ENCODE measurements at regions not wholly inside any gene's neighbourhood (a gene's known extent, or its start where the extent isn't known, plus 50 kb on each side); places are given as distances from the start of the nearest gene placed in this dataset.
"Not testable (repeated sequence)": the region's sequence is repeated elsewhere in the genome, so short reads cannot be mapped to it uniquely, and the experiment has no call there.

DNA sequence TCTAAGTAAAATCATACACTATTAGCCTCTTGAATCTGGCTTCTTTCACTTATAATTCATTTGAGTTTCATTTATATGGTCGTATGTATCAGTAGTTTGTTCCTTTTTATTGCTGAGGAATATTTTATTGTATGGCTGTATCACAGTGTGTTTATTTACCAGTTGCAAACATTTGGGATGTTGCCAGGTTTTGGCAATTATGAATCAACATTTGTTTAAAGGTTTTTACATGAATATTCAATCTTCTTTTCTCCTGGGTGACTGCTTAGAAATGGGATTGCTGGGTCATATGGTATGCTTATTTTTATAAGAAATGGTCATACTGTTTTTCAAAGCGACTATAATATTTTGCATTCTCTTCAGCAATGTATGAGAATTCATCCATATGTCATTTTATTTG, 107.9 kb downstream of the PMAIP1 start:
- DNase-seq, result no peak

DNA sequence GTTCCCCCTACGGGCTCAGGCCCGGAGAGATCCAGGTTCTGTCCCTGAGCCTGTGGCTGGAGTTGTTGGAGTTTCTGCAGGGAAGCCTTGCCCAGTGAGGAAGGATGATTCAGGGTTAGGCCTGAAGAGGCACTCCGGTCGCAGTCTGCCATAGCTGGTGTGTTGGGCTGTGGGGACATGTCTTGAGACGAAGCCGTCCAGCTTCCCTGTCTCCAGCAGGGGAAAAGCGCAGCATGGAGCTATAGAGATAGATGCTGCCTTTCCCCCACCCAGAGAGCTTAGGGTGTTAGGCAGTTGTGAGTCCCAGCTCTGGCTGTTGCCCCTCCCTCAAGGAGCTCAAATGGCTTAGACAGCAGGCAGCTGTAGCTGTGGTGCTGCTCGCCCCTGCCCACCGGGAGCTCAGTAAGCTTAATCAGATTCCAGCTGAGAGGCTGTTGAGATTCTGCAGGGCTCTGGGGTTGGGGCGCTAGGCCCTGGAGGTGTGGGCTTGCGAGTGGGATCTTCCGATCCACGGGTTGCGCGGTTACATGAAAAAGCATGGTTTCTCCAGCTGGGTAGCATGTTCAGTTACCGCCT, 103.9 kb downstream of the PMAIP1 start:
- DNase-seq, result no peak

DNA sequence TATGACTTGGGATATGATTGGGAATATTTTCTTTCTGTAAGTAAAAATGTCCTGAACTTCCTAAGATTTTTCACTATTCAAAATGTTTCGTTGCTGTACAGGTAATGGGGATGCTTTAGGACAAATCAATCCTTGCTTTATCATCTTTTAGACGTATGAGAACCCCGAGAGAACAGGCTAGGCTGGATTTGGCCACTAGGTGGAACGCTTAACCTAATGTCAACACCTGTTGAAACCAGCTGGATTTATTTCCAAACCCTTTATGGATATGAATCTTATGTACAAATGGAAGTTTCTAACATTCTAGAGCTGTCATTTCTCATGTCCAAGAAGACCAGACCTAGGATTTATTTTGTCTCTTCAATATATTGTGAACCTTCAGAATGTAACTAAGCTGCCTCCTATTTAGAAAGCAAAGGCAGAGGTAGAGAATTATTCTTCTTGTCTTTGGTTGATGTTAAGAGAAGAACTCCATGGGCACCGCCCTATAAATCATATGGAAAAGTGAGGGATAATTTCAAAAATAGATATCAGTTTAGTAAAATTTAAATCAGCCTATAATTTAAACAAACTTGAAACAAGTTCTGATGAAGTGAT, 96.7 kb downstream of the PMAIP1 start:
- no peak for DNase-seq

DNA sequence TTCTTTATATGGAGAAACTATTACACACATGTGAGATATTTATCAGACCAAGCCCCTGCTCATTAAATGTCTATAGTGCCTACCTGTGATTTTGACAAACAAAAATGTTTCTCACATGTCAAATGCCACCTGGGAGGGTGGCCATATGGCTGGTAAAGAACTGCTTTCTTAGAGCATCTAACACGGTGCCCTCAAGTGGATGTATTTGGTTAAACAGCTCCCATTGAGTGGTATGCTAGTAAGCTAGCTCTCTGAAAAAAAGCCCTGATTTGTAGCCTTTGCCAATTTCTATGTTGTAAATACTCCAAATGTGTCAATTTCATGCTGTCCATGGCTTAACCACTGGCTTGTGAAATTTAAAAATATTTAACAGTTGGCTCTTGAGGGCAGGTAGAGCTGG, 94.6 kb downstream of the PMAIP1 start:
- no peak for DNase-seq

DNA sequence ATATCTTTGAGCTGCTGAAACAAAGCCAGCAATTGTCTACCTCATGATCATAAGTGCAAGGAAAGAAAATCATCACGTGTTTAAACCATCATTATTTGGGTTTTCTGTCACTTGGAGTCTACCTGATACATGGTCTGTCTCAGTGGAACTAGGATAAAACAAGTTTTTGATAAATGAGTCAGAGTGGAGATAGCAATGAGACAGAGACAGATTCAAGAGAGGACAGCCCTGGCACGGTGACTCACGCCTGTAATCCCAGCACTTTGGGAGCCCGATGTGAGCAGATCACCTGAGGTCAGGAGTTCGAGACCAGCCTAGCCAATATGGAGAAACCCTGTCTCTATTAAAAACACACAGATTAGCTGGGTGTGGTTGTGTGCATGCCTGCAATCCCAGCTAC, 93.8 kb downstream of the PMAIP1 start:
- no peak for DNase-seq

DNA sequence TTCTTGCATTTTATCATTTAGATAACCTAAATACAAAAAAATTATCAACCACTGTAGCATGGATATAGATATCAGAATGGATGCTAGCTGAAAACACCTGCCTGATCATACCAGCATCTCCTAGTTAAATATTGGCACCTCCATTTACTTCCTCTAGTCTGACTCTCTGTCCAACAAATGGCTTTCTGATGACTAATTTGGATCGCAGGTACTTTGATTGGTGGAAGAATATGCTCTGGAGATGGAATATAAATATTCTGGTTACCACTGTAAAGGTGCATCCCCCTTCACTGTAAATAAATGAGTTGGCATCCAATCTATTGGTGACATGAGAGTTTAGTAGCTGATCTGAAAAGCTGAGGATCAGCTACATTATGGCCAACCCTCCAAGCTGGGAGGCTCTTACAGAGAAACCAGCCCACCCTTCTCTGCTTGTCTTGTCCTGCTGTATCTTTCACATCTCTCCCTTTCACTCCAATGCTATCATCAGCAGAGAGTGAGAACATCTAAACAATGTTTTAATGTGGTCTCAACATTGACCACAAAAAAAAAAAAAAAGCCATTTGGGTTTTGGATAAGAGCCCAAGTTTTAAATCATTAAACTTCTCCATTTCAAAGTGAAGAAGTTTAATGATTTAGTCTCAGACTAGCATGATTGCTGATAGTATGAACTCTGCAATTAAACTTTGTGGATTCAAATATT, 90.5 kb downstream of the PMAIP1 start:
- no peak for DNase-seq

DNA sequence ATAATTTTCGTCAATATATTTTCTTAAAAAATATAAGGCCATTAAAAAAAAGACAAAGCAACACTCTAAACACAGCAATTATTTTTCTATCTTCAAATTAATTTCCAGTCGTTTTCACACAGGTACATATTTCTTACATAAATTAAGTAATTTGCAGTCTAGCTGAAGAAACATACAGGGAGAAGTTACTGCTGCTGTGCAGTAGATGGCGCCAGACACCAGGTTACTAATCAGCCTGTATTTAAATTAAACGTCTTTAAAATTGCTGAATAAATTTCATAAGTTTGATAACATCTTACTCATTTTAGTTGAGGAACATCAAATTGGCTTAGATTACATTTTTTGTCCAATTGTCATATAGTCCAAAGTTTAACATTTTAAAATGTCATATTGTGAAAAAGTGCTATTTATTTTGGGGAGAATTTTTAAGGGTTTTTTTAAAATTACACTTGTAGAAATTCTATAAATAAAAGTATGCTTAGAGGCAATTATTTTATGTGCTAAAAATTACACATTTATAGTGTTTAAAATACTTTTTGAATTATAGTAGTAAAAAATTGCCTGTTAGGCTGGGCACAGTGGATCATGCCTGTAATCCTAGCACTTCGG, 88.4 kb downstream of the PMAIP1 start:
- peak; percentile 49 for DNase-seq

DNA sequence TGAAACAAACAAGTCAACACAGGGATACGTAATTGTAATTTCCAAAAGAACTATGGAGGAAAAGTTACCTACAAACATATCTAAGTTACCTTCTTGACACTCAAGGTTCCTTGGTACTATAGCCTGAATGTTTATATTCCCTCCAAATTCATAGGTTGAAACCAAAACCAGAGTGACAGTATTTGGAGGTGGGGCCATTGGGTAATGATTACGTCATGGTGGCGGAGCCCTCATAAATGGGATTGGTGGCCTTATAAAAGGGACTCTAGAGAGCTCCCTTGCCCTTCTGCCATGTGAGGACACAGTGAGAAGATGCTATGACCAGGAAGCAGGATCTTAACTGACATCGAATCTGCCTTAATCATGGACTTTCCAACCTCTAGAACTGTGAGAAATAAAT, 87.3 kb downstream of the PMAIP1 start:
- DNase-seq, result no peak

DNA sequence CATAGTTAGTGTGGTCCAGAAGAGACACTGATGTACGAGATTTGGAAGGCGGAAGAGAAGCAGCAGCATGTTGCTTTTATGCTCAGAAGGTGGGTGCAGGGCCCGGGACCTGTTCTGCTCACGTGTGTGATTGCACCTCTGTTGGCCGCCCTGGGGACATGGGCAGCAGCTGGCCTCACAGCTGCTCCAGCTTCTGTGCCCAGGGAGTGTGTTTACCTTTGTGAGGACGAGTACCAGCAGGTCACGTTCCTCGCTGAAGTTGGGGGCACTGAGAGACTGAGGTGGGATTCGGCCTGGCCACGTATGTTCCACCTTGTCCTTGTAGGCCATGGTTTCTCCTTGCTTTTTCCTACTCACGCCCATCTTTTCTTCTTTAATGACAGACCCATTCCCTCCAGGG, 86.3 kb downstream of the PMAIP1 start:
- no peak for DNase-seq

DNA sequence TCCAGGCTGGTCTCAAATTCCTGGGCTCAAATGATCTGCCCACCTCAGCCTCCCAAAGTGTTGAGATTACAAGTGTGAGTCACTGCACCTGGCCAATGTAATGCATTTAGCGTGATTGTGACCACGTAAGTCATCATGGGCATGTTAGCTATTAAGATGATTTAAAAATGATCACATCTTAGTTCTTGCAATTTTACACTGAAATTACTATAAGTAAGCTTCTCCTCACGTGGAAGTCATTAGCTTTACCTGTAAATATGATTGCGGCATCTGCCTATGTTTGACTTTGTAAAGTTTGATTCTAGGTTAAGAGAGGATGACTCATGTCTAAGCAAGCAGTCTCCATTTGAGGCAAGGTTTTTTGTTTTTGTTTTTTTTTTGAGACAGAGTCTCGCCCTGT, 85.5 kb downstream of the PMAIP1 start:
- no peak for DNase-seq

DNA sequence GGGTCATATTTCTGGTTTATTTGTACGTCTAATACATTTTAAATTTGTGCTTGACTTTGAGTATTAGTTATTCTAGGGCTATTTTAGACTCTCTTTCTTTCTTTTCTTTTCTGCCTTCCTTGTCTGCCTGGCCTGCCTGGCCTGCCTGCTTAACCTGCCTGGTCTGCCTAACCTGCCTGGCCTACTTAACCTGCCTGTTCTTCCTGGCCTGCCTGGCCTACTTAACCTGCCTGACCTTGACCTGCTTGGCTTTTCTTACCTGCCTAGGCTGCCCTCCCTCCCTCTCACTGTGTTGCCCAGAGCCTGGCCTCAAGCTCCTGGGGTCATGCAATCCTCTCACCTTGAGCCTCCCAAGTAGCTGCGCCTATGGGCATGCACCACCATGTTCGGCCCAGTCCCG, 83.7 kb downstream of the PMAIP1 start:
- DNase-seq, result no peak

DNA sequence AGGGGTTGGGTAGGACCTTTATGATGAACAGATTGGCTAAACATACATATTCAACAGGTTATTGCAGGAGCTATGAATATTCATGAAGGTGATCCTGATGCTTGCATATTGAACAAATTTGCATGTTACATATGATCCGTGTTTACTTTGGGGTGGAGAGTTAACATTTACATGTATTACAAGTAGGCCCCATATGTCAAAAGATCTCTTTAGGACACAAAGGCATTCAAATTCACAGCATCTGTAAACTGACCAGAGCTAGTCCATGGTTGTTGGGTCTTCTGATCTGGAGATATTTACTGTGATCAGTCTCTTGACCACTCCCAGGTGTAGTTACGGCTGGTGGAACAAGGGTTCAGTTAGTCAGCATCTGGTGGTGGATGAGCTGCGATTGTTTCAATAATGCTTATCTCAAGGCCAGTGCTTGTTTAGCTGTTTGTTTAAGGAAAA, 80.4 kb downstream of the PMAIP1 start:
- DNase-seq, result no peak

DNA sequence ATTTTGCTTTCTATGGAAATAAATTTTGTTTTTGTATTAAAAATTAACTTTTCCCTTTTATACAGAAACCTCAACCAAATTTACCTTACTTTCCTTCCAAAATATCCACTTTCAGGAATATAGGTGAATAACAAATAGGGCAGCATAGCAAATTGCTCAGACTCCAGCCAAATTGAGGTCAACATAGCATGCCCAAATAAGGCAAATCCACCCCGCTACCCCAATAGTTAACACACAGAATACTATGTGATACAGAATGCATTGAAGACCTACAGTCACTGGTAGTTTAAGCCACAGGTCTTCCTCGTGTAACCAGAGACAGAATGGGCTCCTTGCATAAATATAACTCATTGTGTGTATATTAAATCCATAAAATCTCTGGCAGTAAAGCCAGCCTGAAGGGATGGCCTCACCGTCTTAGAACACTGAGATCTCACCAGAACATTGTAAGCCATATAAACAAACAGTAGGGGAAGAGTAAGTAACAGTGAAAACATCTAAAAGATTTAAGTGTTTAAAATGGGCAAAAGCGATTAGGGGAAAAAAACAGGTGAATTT, 72.2 kb downstream of the PMAIP1 start:
- DNase-seq, result no peak

DNA sequence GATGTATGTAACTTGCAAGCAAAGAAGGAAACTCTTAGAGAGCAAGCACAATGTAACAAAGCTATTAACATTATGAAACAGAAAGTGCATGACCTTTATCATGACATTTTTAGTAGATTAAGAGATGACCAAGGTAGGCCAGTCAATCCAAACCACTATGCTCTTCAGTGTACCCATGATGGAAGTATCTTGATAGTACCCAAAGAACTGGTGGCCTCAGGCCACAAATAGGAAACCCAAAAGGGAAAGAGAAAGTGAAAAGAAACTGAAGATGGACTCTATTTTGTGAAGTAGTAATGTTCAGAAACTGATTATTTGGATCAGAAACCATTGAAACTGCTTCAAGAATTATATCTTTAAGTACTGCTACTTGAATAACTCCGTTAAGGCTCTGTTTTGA, 71.3 kb downstream of the PMAIP1 start:
- DNase-seq, result not testable (repeated sequence)

DNA sequence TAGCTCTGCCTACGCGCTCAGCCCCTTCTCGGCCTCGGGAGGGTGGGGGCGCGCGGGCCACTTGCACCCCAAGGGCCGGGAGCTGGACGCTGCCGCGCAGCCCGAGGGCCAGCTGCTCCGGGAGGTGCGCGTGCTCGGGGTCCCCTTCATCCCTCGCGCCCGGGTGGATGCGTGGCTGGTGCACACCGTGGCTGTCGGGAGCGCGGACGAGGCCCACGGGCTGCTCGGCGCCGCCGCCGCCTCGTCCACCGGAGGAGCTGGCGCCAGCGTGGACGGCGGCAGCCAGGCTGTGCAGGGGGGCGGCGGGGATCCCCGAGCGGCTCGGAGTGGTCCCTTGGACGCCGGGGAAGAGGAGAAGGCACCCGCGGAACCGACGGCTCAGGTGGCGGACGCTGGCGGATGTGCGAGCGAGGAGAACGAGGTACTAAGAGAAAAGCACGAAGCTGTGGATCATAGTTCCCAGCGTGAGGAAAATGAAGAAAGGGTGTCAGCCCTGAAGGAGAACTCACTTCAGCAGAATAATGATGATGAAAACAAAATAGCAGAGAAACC, 69.8 kb downstream of the PMAIP1 start:
- DNase-seq, result not testable (repeated sequence)

DNA sequence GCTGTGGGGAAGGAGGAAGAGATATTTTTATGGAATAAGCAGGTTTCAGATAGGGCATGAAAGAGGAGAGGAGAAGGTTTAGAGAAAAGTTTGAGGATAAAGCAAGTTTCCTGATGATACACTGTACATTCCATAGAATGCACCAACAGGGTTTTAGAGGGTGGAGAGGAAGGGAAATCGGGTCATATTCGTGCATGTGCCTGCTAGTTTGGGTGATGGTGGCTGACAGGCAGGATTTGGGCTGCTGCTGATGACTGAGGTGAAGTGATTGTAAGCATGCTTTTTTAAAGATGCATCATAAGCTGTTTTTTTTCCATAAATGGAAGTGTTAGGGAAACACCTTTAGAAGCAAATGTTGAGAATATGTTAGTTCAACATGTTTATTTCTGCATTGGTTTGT, 68.8 kb downstream of the PMAIP1 start:
- DNase-seq, result no peak

DNA sequence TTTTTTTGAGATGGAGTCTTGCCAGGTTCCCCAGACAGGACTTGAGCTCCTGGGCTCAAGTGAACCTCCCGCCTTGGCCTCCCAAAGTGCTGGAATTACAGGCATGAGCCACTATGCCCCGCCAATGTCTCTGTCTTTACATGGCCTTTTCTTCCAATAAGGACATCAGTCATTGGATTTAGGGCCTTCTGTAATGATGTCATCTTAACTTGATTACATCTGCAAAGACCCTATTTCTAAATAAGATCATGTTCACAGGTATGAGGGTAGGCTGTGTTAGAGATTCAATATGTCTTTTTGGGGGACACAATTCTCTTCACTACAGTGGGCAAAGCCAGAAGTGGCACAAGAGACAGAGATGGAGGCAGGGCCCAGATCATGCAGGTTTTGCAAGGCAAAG, 68.1 kb downstream of the PMAIP1 start:
- DNase-seq, result no peak

DNA sequence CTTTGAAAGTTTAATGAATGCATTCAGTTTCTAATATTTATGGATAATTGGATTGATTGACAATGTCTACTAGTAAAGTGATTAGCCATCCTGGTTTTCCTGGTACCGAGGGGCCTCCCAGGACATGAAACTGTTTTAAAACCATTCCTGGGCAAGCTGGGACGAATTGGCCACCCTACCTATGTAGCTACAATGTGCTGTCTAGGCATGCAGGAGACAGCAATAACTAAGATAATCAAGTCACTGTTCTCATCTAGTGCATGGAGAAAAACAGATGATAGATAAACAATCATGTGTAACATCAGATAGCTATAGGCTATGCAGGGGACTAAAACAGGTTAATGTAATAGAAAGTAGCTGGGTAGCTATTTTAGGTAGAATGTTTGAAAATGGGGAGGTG, 67.1 kb downstream of the PMAIP1 start:
- no peak for DNase-seq

DNA sequence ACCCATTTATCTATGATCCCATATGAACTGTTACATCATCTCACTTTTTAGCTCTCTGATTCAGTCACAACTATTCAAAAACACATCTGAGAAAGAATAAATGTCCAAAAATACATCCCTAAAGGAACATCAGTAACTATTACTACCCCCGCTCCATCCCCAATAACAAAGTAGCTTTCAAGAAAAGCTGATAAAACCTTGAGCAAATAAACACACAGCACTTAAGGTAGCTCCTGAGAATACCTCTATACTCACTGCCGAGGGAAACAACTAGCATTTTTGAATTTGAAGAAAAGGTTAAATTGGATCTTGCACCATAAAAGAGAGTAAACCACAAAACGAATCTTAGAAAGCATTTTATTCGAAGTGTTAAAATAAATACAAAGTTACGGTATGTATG, 63.4 kb downstream of the PMAIP1 start:
- no peak for DNase-seq

DNA sequence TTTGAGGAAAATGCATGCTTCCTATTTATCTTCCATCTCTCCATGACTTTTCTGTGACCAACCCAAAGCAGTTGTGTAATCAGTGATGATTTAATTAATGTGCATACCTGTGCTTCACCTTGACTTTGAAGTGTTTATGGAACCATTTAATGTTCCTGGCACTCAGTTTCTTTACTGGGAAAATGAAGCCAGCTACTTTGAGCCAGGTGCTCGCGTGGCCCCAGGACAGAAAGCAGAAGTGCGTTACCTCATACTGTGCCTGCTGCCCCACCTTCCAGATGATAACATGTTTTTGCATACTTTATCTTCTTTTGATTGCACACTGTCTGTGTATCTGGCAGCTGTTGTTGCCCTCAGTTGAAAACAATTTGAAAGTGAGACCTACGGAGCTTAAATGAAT, 61.3 kb downstream of the PMAIP1 start:
- no peak for DNase-seq

DNA sequence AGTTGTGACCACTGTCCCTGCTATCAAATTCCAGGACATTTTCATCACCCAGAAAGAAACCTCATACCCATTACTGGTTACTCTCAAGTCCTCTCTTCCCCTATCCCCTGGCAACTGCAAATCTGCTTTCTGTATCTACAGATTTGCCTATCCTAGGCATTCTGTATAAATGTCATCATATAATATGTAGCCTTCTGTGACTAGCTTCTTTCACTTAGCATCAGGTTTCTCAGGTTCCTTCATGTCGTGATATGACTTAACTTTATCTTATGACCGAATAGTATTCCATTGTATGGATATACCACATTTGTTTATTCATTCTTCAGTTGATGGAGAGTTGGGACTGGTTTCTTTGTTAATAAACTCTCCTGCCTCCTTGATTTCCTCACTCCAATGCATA, 60.5 kb downstream of the PMAIP1 start:
- no peak for DNase-seq

DNA sequence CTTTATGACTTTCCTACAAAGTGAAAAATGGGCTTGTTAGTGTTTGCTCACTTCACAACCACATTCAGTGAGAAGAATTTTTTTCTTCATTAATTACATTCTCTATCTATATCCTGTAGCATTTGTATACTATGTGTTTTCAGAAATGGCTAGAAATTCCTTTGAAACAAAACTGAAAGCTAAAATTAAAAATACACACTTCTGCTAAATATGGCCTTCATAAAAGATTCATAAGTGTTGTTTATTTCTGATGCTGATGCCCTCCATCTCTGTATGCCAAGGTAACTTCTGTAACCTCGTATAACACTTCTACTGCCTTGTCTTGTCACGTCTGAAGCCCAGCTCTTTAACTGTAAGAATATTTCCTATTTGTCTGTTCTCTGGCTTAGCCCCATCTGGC, 59.8 kb downstream of the PMAIP1 start:
- no peak for DNase-seq

DNA sequence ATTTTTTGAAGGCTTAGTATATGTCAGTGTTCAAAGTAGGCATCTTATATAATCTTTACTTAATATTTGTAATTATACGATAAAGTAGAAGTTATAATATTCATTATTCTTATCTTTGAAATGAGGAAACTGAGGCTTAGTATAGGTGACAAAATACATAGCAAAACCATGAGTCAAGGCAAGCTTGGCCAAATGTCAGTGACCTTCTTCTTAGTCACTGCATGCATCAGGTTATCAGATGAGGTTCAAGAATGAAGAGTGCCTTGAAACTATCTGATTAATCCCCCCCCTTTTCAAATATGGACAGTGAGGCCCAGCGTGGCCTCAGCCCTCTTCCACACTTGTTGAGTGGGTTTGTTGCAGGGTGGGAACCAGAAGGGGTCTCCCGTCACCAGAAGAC, 59.3 kb downstream of the PMAIP1 start:
- DNase-seq, result no peak

DNA sequence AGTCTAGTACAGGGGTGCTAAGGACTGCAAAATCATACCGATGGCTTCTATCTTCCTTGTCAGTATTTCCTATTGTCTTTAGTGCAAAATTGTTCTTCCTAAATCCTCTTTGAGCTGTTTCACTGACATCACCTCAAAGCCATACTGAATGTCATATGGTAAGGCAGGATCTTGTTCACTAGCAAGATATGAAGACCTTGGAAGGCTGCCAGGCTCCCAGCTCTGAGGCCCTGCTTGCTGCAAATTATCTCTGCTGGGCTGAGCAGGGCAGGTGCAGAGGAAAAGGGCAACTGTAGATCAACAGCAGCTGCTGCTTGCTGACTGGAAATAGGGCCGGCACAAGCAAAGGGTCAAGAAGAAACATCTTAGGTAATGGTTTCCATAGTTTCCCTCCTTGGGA, 58.2 kb downstream of the PMAIP1 start:
- DNase-seq, result peak; percentile 58
